Endothelial cell of umbilical vein (primary cell): ENCODE measurements at regions not wholly inside any gene's neighbourhood (a gene's known extent, or its start where the extent isn't known, plus 50 kb on each side); places are given as distances from the start of the nearest gene placed in this dataset. TPM values are rescaled to one million over a fixed set of nuclear protein-coding genes. Genes with fewer than 3 reads are reported as not detected.
A peak's percentile ranks its signal among the peaks of the same experiment; 100 is the strongest.

Experiments
- BruUV-seq: library from RNA; stranded (reverse); fragments of 400-500 nt; replicated peaks from 2 replicates; lab custom pipeline; 2021; lab: Mats Ljungman, UMichigan
- CTCF ChIA-PET: fragments of 300-600, 350-600 bp; sonication (Branson Sonifier 250); formaldehyde crosslinking; loops from one replicate; lab custom pipeline; 2021; ENCODE audit warnings: antibody characterized with exemption, inconsistent platforms; lab: Charles Lee
- POLR2A ChIA-PET: fragments of 300-600, 350-600 bp; sonication (Branson Sonifier 250); formaldehyde crosslinking; loops from one replicate; lab custom pipeline; 2021; ENCODE audit warnings: antibody characterized with exemption, inconsistent platforms; lab: Charles Lee
- DNase-seq: peaks from one replicate; pipeline ENCODE4 v3.0.0-alpha.2; 2011; ENCODE audit warnings: low read depth, low spot score
- FAIRE-seq: peaks from 2 replicates; lab custom pipeline; 2011; peaks lifted over from hg19 to GRCh38; lab: Jason Lieb, UNC
- H2AFZ ChIP-seq: 2 replicates; pipeline ENCODE4 v1.6.0; 2012; ENCODE audit warnings: low read depth, low read length, control low read depth, inconsistent platforms
- H3K27ac ChIP-seq: 2 replicates; pipeline ENCODE4 v1.5.1; 2011; ENCODE audit warnings: low read depth, mild to moderate bottlenecking, control low read depth, low read length, moderate library complexity; ENCODE audit not compliant: insufficient read depth
- H3K27me3 ChIP-seq, 2 experiments: 2 replicates each; pipeline versions ENCODE4 v1.6.0 to v1.6.1; 2011; ENCODE audit warnings: low read length in 2 of 2, mixed read lengths in 1 of 2; ENCODE audit not compliant: control insufficient read depth in 2 of 2, insufficient read depth in 2 of 2
- H3K36me3 ChIP-seq, 2 experiments: 2 replicates in 1 of 2; 3 replicates in 1 of 2; pipeline ENCODE4 v1.5.1; 2011; ENCODE audit warnings: low read length in 2 of 2, mild to moderate bottlenecking in 1 of 2, moderate library complexity in 1 of 2; ENCODE audit not compliant: control insufficient read depth in 2 of 2, insufficient read depth in 2 of 2; ENCODE audit errors: extremely low read depth in 1 of 2
- H3K4me1 ChIP-seq: 3 replicates; pipeline ENCODE4 v1.5.1; 2011; ENCODE audit warnings: mild to moderate bottlenecking, low read length; ENCODE audit not compliant: control insufficient read depth, insufficient read depth; ENCODE audit errors: extremely low read depth
- H3K4me2 ChIP-seq: 2 replicates; pipeline ENCODE4 v1.6.1; 2011; ENCODE audit warnings: low read length, control low read depth, mixed read lengths; ENCODE audit not compliant: insufficient read depth
- H3K4me3 ChIP-seq, 3 experiments: fragments of 200-600 bp in 1 of 3; sonication (generic), shearing (Covaris generic) in 1 of 3; replicated peaks in 1 of 3; 2 replicates each; pipeline ENCODE4 v1.5.1; 2011 to 2016; ENCODE audit warnings: control low read depth in 3 of 3, low read length in 3 of 3, mild to moderate bottlenecking in 2 of 3, inconsistent platforms in 1 of 3, low read depth in 1 of 3, moderate library complexity in 1 of 3; ENCODE audit not compliant: insufficient read depth in 1 of 3
- H3K79me2 ChIP-seq: 2 replicates; pipeline ENCODE4 v1.6.0; 2012; ENCODE audit warnings: low read length, inconsistent platforms; ENCODE audit not compliant: control insufficient read depth, insufficient read depth
- H3K9ac ChIP-seq: replicated peaks from 2 replicates; pipeline ENCODE3; 2011; ENCODE audit warnings: low read length, control low read depth; ENCODE audit not compliant: insufficient read depth; ENCODE audit errors: extremely low read depth
- H3K9me1 ChIP-seq: replicated peaks from 3 replicates; pipeline ENCODE4 v1.6.0; 2011; ENCODE audit warnings: mild to moderate bottlenecking, low read length; ENCODE audit not compliant: control insufficient read depth, insufficient read depth; ENCODE audit errors: extremely low read depth
- H3K9me3 ChIP-seq: replicated peaks from 2 replicates; pipeline ENCODE4 v1.5.1; 2012; ENCODE audit warnings: low read length, inconsistent platforms; ENCODE audit not compliant: control insufficient read depth, insufficient read depth
- H4K20me1 ChIP-seq: replicated peaks from 2 replicates; pipeline ENCODE3; 2011; ENCODE audit warnings: mild to moderate bottlenecking, low read length; ENCODE audit not compliant: control insufficient read depth, insufficient read depth; ENCODE audit errors: extremely low read depth
- CTCF ChIP-seq, 2 donors: IDR thresholded peaks; 1 replicate in 1 of 2; 2 replicates in 1 of 2; pipeline ENCODE4 v1.5.1; 2011; ENCODE audit warnings: low read length in 2 of 2, mild to moderate bottlenecking in 2 of 2, moderate library complexity in 2 of 2, control low read depth in 1 of 2, inconsistent platforms in 1 of 2, low read depth in 1 of 2; ENCODE audit not compliant: insufficient read depth in 1 of 2; ENCODE audit errors: extremely low read depth in 1 of 2
- MYC ChIP-seq: IDR thresholded peaks from one replicate; pipeline ENCODE4 v1.6.1; 2011; ENCODE audit warnings: mild to moderate bottlenecking, low read depth, low read length
- dilution Hi-C: fragments of 300-500 bp; cut with MboI; formaldehyde crosslinking; loops from one replicate; pipeline ENCODE4 v1.15.0; 2019; ENCODE audit warnings: low sequenced_read_pairs; ENCODE audit not compliant: extremely low pct_ligation_motif_present
- intact Hi-C: fragments of 100-400 bp; cut with micrococcal nuclease; formaldehyde crosslinking; loops from one replicate; pipeline ENCODE4 v1.10.0; 2022
- small RNA-seq: library from RNA; depleted of rRNA; stranded (forward); fragments of <200 nt; gene quantifications from one replicate; pipeline ENCODE3, GENCODE V24; 2012; ENCODE audit warnings: low replicate concordance, low read depth; ENCODE audit not compliant: insufficient read depth, insufficient read length
- TF ChIP-seq, protein P1 (sequence below): IDR thresholded peaks from 2 replicates; pipeline ENCODE4 v1.6.1; 2011; ENCODE audit not compliant: insufficient read depth, insufficient read length

DNA sequence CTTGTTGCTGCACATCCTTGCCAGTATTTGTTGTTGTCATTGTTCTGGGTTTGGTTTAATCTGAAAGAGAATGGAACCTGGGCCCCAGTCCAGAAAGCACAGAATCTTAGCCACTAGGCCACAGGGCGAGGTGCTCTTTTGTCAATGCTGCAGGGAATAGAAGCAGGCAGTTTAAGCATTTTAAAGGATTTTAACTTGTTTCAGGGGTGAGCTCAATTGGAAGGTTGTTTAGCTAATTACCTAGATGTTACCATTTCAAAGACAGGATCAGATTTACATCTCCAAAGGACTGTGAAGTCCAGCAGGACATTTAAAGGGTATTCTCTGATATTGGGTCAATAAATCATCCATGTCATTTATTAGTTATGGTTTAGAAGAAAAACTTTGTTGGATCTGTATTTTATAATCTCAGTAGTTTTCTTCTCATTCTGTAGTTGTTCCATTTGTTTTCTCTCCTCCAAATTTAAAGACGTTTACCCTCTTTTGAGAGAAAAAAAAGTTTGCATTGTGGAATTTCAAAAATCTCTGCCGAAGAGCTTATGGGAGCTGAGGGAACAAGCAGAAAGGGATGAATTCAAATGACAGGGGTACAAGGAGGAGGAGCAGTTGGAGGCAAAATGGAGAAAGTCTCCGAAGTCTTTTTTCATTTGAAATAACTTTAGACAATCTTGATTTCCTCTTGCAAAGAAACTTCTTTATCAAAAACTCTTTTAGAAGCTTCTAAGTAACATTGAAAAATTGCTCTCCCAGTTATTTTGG is 57.5 kb upstream of the FAM47C start:
- Histone ChIP-seq H3K4me3 (no peak overlapping the region), H3K4me2 (no peak overlapping the region), H3K9me1 (no peaks in the 10 kb centered on the region), H3K4me1 (no peaks in the 10 kb centered on the region), H3K9me3 (no peaks in the 10 kb centered on the region), H2AFZ (no peak overlapping the region), H4K20me1 (no peaks in the 10 kb centered on the region), H3K36me3 (no peaks in the 10 kb centered on the region), H3K9ac (no peak overlapping the region), H3K27me3 (no peaks in the 10 kb centered on the region), H3K27ac (no peak overlapping the region), H3K79me2 (no peaks in the 10 kb centered on the region)
- DNase-seq (no peak), FAIRE-seq (no peak)
- ChIA-PET POLR2A (no interaction called here), CTCF (no interaction called here)
- TF ChIP-seq, protein P1, sequence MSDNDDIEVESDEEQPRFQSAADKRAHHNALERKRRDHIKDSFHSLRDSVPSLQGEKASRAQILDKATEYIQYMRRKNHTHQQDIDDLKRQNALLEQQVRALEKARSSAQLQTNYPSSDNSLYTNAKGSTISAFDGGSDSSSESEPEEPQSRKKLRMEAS = no peak
- intact Hi-C loops = no loop called here
- no TSS peak for BruUV-seq
- dilution Hi-C loops = no loop called here

DNA sequence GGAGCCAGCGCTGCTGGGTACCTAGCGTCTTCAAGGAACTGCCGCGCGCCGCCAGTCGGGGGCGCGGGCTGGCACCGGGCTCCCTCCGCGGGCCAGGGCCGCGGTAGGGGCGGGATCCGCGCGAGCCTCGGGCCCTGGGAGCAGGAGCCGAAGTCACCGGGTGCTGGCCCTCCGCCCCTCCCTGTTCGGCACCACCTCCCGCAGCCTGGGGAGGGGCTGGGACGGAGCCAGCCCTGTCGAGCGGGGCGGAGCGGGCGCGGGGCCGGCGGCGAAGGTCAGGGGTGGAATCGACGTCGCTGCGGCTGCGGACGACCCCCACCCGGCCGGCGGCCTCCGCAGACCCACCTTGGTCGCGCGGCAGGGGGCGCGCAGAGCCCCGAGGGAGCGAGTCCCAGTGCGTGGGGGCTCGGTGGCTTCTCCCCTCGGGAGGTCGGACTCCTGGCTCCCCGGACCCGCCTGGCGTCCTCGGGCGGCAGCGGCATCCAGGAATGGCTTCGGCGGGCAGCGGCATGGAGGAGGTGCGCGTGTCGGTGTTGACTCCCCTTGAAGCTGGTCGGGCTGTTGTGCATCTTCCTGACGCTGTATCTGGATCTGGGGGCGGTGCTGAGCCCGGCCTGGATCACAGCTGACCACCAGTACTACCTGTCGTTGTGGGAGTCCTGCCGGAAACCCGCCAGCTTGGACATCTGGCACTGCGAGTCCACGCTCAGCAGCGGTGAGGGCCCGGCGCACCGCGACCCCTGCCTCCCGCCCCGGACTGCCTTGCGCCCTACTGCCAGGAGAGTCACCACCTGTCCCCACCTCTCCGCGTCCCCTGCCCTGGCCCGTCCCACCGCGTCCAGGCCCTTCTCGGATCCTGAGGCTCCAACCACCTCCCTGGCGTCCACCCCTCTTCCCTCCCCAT is 50.5 kb upstream of the FAM47C start:
- Histone ChIP-seq H3K4me2 (no peak overlapping the region), H3K36me3 (no peaks in the 10 kb centered on the region), H3K27me3 (peaks cover 1 to 10% of the 10 kb centered on the region in 2 experiments), H2AFZ (no peak overlapping the region), H3K9ac (no peak overlapping the region), H3K4me1 (no peaks in the 10 kb centered on the region), H3K27ac (no peak overlapping the region), H3K79me2 (no peaks in the 10 kb centered on the region), H3K9me3 (no peaks in the 10 kb centered on the region), H3K4me3 (no peak overlapping the region), H4K20me1 (no peaks in the 10 kb centered on the region), H3K9me1 (no peaks in the 10 kb centered on the region)
- ChIA-PET POLR2A (no interaction called here), CTCF (interaction anchor here (0.6 kb wide), 1 partner anchor 21 kb away, joined by 3 read pairs; no protein-coding TSS in a partner anchor)
- DNase-seq (peak; percentile 1), FAIRE-seq (no peak)
- no peak for TF ChIP-seq MYC
- peak in 1 of 2 donors; percentile 20 for TF ChIP-seq CTCF (IDR thresholded peaks at IDR 0.05; ENCODE audit: extremely low read depth in 1 of 2, insufficient read depth in 1 of 2, low read depth in 1 of 2, low read length in 2 of 2)
- intact Hi-C loops (no loop called here), dilution Hi-C loops (no loop called here)
- BruUV-seq = no TSS peak

Small RNA genes lying in the stretch of these regions (small RNA-seq; reads per million reads assigned to genes)
- not detected for gene BX842568.4
